Upper lobe of left lung (tissue), 6 donors: ENCODE measurements at regions not wholly inside any gene's neighbourhood (a gene's known extent, or its start where the extent isn't known, plus 50 kb on each side); places are given as distances from the start of the nearest gene placed in this dataset.
"Not testable (repeated sequence)": the region's sequence is repeated elsewhere in the genome, so short reads cannot be mapped to it uniquely, and the experiment has no call there.

Experiments used
- ATAC-seq, 2 donors: fragments of 200-7000 bp; cut with Tn5 transposase; one replicate each; pipeline ENCODE4 v1.9.1; 2022; ENCODE audit warnings: mild to moderate bottlenecking in 2 of 2, moderate library complexity in 2 of 2; ENCODE audit not compliant: low FRiP score in 2 of 2
- DNase-seq, 2 donors: peaks; one replicate each; pipeline ENCODE4 v3.0.0-alpha.2; 2019 to 2020
- H3K27ac ChIP-seq, 4 donors: fragments of 200-600 bp; sonication (generic); one replicate each; pipeline ENCODE4 v1.5.1; 2016 to 2019
- H3K27me3 ChIP-seq, 4 donors: fragments of 200-600 bp; sonication (generic); one replicate each; pipeline ENCODE4 v1.5.1; 2017 to 2019
- H3K36me3 ChIP-seq, 4 donors: fragments of 200-600 bp; sonication (generic); one replicate each; pipeline ENCODE4 v1.5.1; 2016 to 2019
- H3K4me1 ChIP-seq, 4 donors: fragments of 200-600 bp; sonication (generic); one replicate each; pipeline ENCODE4 v1.5.1; 2018 to 2019
- H3K4me3 ChIP-seq, 4 donors: fragments of 200-600 bp; sonication (generic); one replicate each; pipeline ENCODE4 v1.5.1; 2017 to 2019; ENCODE audit warnings: mild to moderate bottlenecking in 2 of 4, moderate library complexity in 1 of 4
- H3K9me3 ChIP-seq, 4 donors: fragments of 200-600 bp; sonication (generic); one replicate each; pipeline ENCODE4 v1.5.1; 2018 to 2019
- CTCF ChIP-seq, 6 experiments: fragments of 450-650 bp in 4 of 6; fragments of 200-600 bp in 2 of 6; sonication (generic) in 2 of 6; IDR thresholded peaks; one replicate each; pipeline ENCODE4 v1.5.1; 2016 to 2019; ENCODE audit warnings: antibody characterized with exemption in 6 of 6
- EP300 ChIP-seq, 4 donors: sonication (generic); formaldehyde crosslinking; IDR thresholded peaks; one replicate each; pipeline ENCODE4 v1.5.1; 2017; ENCODE audit warnings: antibody characterized with exemption in 4 of 4, control low read depth in 2 of 4
- POLR2A ChIP-seq, 4 donors: fragments of 450-650 bp; IDR thresholded peaks; one replicate each; pipeline ENCODE4 v1.5.1; 2016 to 2017; ENCODE audit warnings: antibody characterized with exemption in 4 of 4, mild to moderate bottlenecking in 2 of 4
- POLR2AphosphoS5 ChIP-seq, 2 donors: sonication (generic); formaldehyde crosslinking; IDR thresholded peaks; one replicate each; pipeline ENCODE4 v1.5.1; 2017; ENCODE audit warnings: antibody characterized with exemption in 2 of 2
- WGBS, 2 donors: methylation state at CpG; one replicate each; pipeline ENCODE4 v1.1.5; 2017 to 2018; 5-methylcytosine and 5-hydroxymethylcytosine counted together
- donor health status: DM: no; HTN: no; CAD: no; lungs with moderate emphysema.
- donor health status: DM: no; HTN: yes; CAD: no; lungs with severe emphysema.

GRCh38 chr2:67585400-67585799 lies 188.3 kb downstream of the ETAA1 start:
- H3K9me3 ChIP-seq = peaks cover 8 to 44% (median 12%) of the 10 kb centered on the region in 4 donors
- no peaks in the 10 kb centered on the region for H3K4me1 ChIP-seq
- no peak overlapping the region for H3K4me3 ChIP-seq
- DNase-seq = no peak
- no peaks in the 10 kb centered on the region for H3K27me3 ChIP-seq
- no peak for ATAC-seq
- H3K36me3 ChIP-seq = no peaks in the 10 kb centered on the region
- H3K27ac ChIP-seq = no peak overlapping the region
- TF ChIP-seq POLR2A (IDR thresholded peaks at IDR 0.05) (no peak), CTCF (IDR thresholded peaks at IDR 0.05) (no peak), POLR2AphosphoS5 (IDR thresholded peaks at IDR 0.05) (no peak), EP300 (IDR thresholded peaks at IDR 0.05) (no peak)

- ATAC-seq, H3K36me3 ChIP-seq, H3K27me3 ChIP-seq, DNase-seq, H3K4me1 ChIP-seq, H3K27ac ChIP-seq, H3K4me3 ChIP-seq: not testable (repeated sequence)
- peaks cover 0 to 21% (median under 1%) of the 10 kb centered on the region in 4 donors for H3K9me3 ChIP-seq
- WGBS, 2 donors = 68 to 78% methylated on average over 6 of the region's 6 CpGs
Observed at GRCh38 chr2:67589121-67589520, 192.0 kb downstream of the ETAA1 start.

- H3K4me3 ChIP-seq, DNase-seq: not testable (repeated sequence)
Observed at GRCh38 chr2:67594522-67594921, 197.4 kb downstream of the ETAA1 start.

GRCh38 chr2:67596871-67597270 lies 199.7 kb downstream of the ETAA1 start:
- H3K4me3 ChIP-seq = no peak overlapping the region
- no peak for TF ChIP-seq CTCF (IDR thresholded peaks at IDR 0.05)
- no peak for TF ChIP-seq EP300 (IDR thresholded peaks at IDR 0.05)
- TF ChIP-seq POLR2AphosphoS5 (IDR thresholded peaks at IDR 0.05) = no peak
- TF ChIP-seq POLR2A (IDR thresholded peaks at IDR 0.05) = no peak
- no peak overlapping the region for H3K27ac ChIP-seq

More at GRCh38 chr2:67594522-67594921, 197.4 kb downstream of the ETAA1 start:
- not testable (repeated sequence) for ATAC-seq, H3K27me3 ChIP-seq, H3K36me3 ChIP-seq, H3K9me3 ChIP-seq, H3K4me1 ChIP-seq, H3K27ac ChIP-seq

GRCh38 chr2:67599561-67599960 lies 202.4 kb downstream of the ETAA1 start:
- no peak overlapping the region for H3K27ac ChIP-seq
- H3K4me1 ChIP-seq = no peaks in the 10 kb centered on the region
- H3K36me3 ChIP-seq = no peaks in the 10 kb centered on the region
- H3K9me3 ChIP-seq = no peaks in the 10 kb centered on the region
- DNase-seq = no peak
- H3K27me3 ChIP-seq = no peaks in the 10 kb centered on the region
- H3K4me3 ChIP-seq = no peak overlapping the region
- TF ChIP-seq POLR2AphosphoS5 (IDR thresholded peaks at IDR 0.05) (no peak), EP300 (IDR thresholded peaks at IDR 0.05) (no peak), CTCF (IDR thresholded peaks at IDR 0.05) (no peak), POLR2A (IDR thresholded peaks at IDR 0.05) (no peak)
- ATAC-seq = no peak

More at GRCh38 chr2:67596871-67597270, 199.7 kb downstream of the ETAA1 start:
- Histone ChIP-seq H3K36me3 (no peaks in the 10 kb centered on the region), H3K4me1 (no peaks in the 10 kb centered on the region), H3K27me3 (no peaks in the 10 kb centered on the region), H3K9me3 (no peaks in the 10 kb centered on the region)
- ATAC-seq (no peak), DNase-seq (no peak)

GRCh38 chr2:67600222-67600871 lies 203.2 kb downstream of the ETAA1 start:
- H3K27me3 ChIP-seq = no peaks in the 10 kb centered on the region
- H3K36me3 ChIP-seq = no peaks in the 10 kb centered on the region
- no peak overlapping the region for H3K4me3 ChIP-seq
- DNase-seq = no peak
- no peaks in the 10 kb centered on the region for H3K4me1 ChIP-seq
- TF ChIP-seq CTCF (IDR thresholded peaks at IDR 0.05) (no peak), POLR2A (IDR thresholded peaks at IDR 0.05) (no peak), POLR2AphosphoS5 (IDR thresholded peaks at IDR 0.05) (no peak), EP300 (IDR thresholded peaks at IDR 0.05) (no peak)
- H3K27ac ChIP-seq = no peak overlapping the region
- no peaks in the 10 kb centered on the region for H3K9me3 ChIP-seq
- no peak for ATAC-seq
- 80 to 85% methylated on average over 9 to 10 of the region's 10 CpGs for WGBS, 2 donors
